ENCODE measurements at regions not wholly inside any gene's neighbourhood (a gene's known extent, or its start where the extent isn't known, plus 50 kb on each side); places are given as distances from the start of the nearest gene placed in this dataset.

GRCh38 chr9:28014212-28014611 lies 440.9 kb upstream of the C9orf72 start:
- TF ChIP-seq CTCF (IDR thresholded peaks at IDR 0.05; ENCODE audit: borderline replicate concordance) = no peak
- peaks cover 4% of the 10 kb centered on the region for H3K9me3 ChIP-seq (replicated peaks)
- H3K4me1 ChIP-seq = no peaks in the 10 kb centered on the region
- H3K27me3 ChIP-seq (ENCODE audit: low read depth) = peaks cover 4% of the 10 kb centered on the region
- no peak overlapping the region for H3K27ac ChIP-seq (replicated peaks)
- intact Hi-C loops (cut with micrococcal nuclease) = no loop called here
- no peak overlapping the region for H3K4me3 ChIP-seq
- DNase-seq = no peak
- no peaks in the 10 kb centered on the region for H3K36me3 ChIP-seq

- intact Hi-C loops (cut with micrococcal nuclease) = no loop called here
- Histone ChIP-seq H3K27ac (replicated peaks) (no peak overlapping the region), H3K4me1 (no peaks in the 10 kb centered on the region), H3K4me3 (no peak overlapping the region), H3K36me3 (no peaks in the 10 kb centered on the region), H3K27me3 (ENCODE audit: low read depth) (no peaks in the 10 kb centered on the region), H3K9me3 (replicated peaks) (no peaks in the 10 kb centered on the region)
- DNase-seq = no peak
- TF ChIP-seq CTCF (IDR thresholded peaks at IDR 0.05; ENCODE audit: borderline replicate concordance) = no peak
Observed at GRCh38 chr9:28024676-28025075, 451.4 kb upstream of the C9orf72 start.

GRCh38 chr9:28025186-28025585 lies 451.9 kb upstream of the C9orf72 start:
- intact Hi-C loops (cut with micrococcal nuclease) = no loop called here
- DNase-seq = no peak
- Histone ChIP-seq H3K36me3 (no peaks in the 10 kb centered on the region), H3K4me1 (no peaks in the 10 kb centered on the region), H3K27me3 (ENCODE audit: low read depth) (no peaks in the 10 kb centered on the region), H3K9me3 (replicated peaks) (no peaks in the 10 kb centered on the region), H3K4me3 (no peak overlapping the region), H3K27ac (replicated peaks) (no peak overlapping the region)
- TF ChIP-seq CTCF (IDR thresholded peaks at IDR 0.05; ENCODE audit: borderline replicate concordance) = no peak

GRCh38 chr9:28031521-28032267 lies 458.4 kb upstream of the C9orf72 start:
- H3K36me3 ChIP-seq = no peaks in the 10 kb centered on the region
- H3K27ac ChIP-seq (replicated peaks) = no peak overlapping the region
- H3K27me3 ChIP-seq (ENCODE audit: low read depth) = no peaks in the 10 kb centered on the region
- H3K4me3 ChIP-seq = no peak overlapping the region
- H3K4me1 ChIP-seq = no peaks in the 10 kb centered on the region
- DNase-seq = no peak
- TF ChIP-seq CTCF (IDR thresholded peaks at IDR 0.05; ENCODE audit: borderline replicate concordance) = no peak
- intact Hi-C loops (cut with micrococcal nuclease) = no loop called here
- no peaks in the 10 kb centered on the region for H3K9me3 ChIP-seq (replicated peaks)

GRCh38 chr9:28032268-28032590 lies 458.9 kb upstream of the C9orf72 start:
- H3K27me3 ChIP-seq (ENCODE audit: low read depth) = no peaks in the 10 kb centered on the region
- no peak overlapping the region for H3K27ac ChIP-seq (replicated peaks)
- intact Hi-C loops (cut with micrococcal nuclease) = no loop called here
- no peaks in the 10 kb centered on the region for H3K36me3 ChIP-seq
- H3K4me3 ChIP-seq = no peak overlapping the region
- H3K4me1 ChIP-seq = no peaks in the 10 kb centered on the region
- H3K9me3 ChIP-seq (replicated peaks) = no peaks in the 10 kb centered on the region
- DNase-seq = no peak
- TF ChIP-seq CTCF (IDR thresholded peaks at IDR 0.05; ENCODE audit: borderline replicate concordance) = no peak

All from left ventricle myocardium inferior (tissue), 1 donor.